ENCODE measurements at regions not wholly inside any gene's neighbourhood (a gene's known extent, or its start where the extent isn't known, plus 50 kb on each side); places are given as distances from the start of the nearest gene placed in this dataset.

GRCh38 chr7:80999100-80999499 is 80.2 kb upstream of the SEMA3C start:
- no peak for TF ChIP-seq POLR2A (IDR thresholded peaks at IDR 0.05)
- no peak for TF ChIP-seq CTCF (IDR thresholded peaks at IDR 0.05)
- TF ChIP-seq POLR2AphosphoS5 (IDR thresholded peaks at IDR 0.05; ENCODE audit: insufficient read depth in 1 of 2, low read depth in 1 of 2), result no peak
